ENCODE measurements at regions not wholly inside any gene's neighbourhood (a gene's known extent, or its start where the extent isn't known, plus 50 kb on each side); places are given as distances from the start of the nearest gene placed in this dataset.

GRCh38 chr3:177345049-177345972, 148.0 kb upstream of the TBL1XR1 start:
- peaks cover 4 to 44% (median 10%) of the 10 kb centered on the region in 3 donors for H3K4me1 ChIP-seq (ENCODE audit: control insufficient read depth in 3 of 3, insufficient read depth in 2 of 3, low read depth in 1 of 3, low read length in 2 of 3)
- FAIRE-seq (peak; percentile 33), DNase-seq (peak; percentile 94 to 97)
- peak overlapping the region; percentile 56 to 94 (median 70) for H3K27ac ChIP-seq (ENCODE audit: low read depth in 1 of 3, low read length in 2 of 3)
- H3K36me3 ChIP-seq (ENCODE audit: control insufficient read depth in 3 of 3, insufficient read depth in 2 of 3, low read depth in 1 of 3, low read length in 3 of 3): no peaks in the 10 kb centered on the region
- no peak overlapping the region for H3K4me3 ChIP-seq (ENCODE audit: low read depth in 1 of 3, low read length in 3 of 3)
- no peaks in the 10 kb centered on the region for H3K9me3 ChIP-seq (ENCODE audit: control insufficient read depth in 2 of 2, insufficient read depth in 1 of 2, low read depth in 1 of 2, low read length in 1 of 2)
- no peaks in the 10 kb centered on the region for H3K27me3 ChIP-seq (ENCODE audit: control insufficient read depth in 3 of 3, insufficient read depth in 3 of 3, low read length in 3 of 3)
- WGBS, 3 donors: 17 to 22% (median 22%) methylated on average over 12 of the region's 12 CpGs

GRCh38 chr3:177345973-177346503, 148.8 kb upstream of the TBL1XR1 start:
- Histone ChIP-seq H3K4me1 (ENCODE audit: control insufficient read depth in 3 of 3, insufficient read depth in 2 of 3, low read depth in 1 of 3, low read length in 2 of 3) (peaks cover 4 to 43% (median 10%) of the 10 kb centered on the region in 3 donors), H3K4me3 (ENCODE audit: low read depth in 1 of 3, low read length in 3 of 3) (no peak overlapping the region), H3K27me3 (ENCODE audit: control insufficient read depth in 3 of 3, insufficient read depth in 3 of 3, low read length in 3 of 3) (no peaks in the 10 kb centered on the region), H3K27ac (ENCODE audit: low read depth in 1 of 3, low read length in 2 of 3) (peak overlapping the region; percentile 41 to 94 (median 56)), H3K9me3 (ENCODE audit: control insufficient read depth in 2 of 2, insufficient read depth in 1 of 2, low read depth in 1 of 2, low read length in 1 of 2) (no peaks in the 10 kb centered on the region), H3K36me3 (ENCODE audit: control insufficient read depth in 3 of 3, insufficient read depth in 2 of 3, low read depth in 1 of 3, low read length in 3 of 3) (no peaks in the 10 kb centered on the region)
- no peak for DNase-seq
- FAIRE-seq: no peak

GRCh38 chr3:177346878-177347277, 149.6 kb upstream of the TBL1XR1 start:
- Histone ChIP-seq H3K9me3 (ENCODE audit: control insufficient read depth in 2 of 2, insufficient read depth in 1 of 2, low read depth in 1 of 2, low read length in 1 of 2) (no peaks in the 10 kb centered on the region), H3K27ac (ENCODE audit: low read depth in 1 of 3, low read length in 2 of 3) (peak overlapping the region in 1 of 3 donors; percentile 14), H3K4me3 (ENCODE audit: low read depth in 1 of 3, low read length in 3 of 3) (no peak overlapping the region), H3K27me3 (ENCODE audit: control insufficient read depth in 3 of 3, insufficient read depth in 3 of 3, low read length in 3 of 3) (no peaks in the 10 kb centered on the region), H3K4me1 (ENCODE audit: control insufficient read depth in 3 of 3, insufficient read depth in 2 of 3, low read depth in 1 of 3, low read length in 2 of 3) (peaks cover 6 to 48% (median 10%) of the 10 kb centered on the region in 3 donors), H3K36me3 (ENCODE audit: control insufficient read depth in 3 of 3, insufficient read depth in 2 of 3, low read depth in 1 of 3, low read length in 3 of 3) (no peaks in the 10 kb centered on the region)
- DNase-seq (no peak), FAIRE-seq (no peak)

GRCh38 chr3:177347611-177348010, 150.3 kb upstream of the TBL1XR1 start:
- DNase-seq: no peak
- Histone ChIP-seq H3K9me3 (ENCODE audit: control insufficient read depth in 2 of 2, insufficient read depth in 1 of 2, low read depth in 1 of 2, low read length in 1 of 2) (no peaks in the 10 kb centered on the region), H3K27me3 (ENCODE audit: control insufficient read depth in 3 of 3, insufficient read depth in 3 of 3, low read length in 3 of 3) (no peaks in the 10 kb centered on the region), H3K4me3 (ENCODE audit: low read depth in 1 of 3, low read length in 3 of 3) (no peak overlapping the region), H3K27ac (ENCODE audit: low read depth in 1 of 3, low read length in 2 of 3) (no peak overlapping the region), H3K4me1 (ENCODE audit: control insufficient read depth in 3 of 3, insufficient read depth in 2 of 3, low read depth in 1 of 3, low read length in 2 of 3) (peaks cover 11 to 49% (median 14%) of the 10 kb centered on the region in 3 donors), H3K36me3 (ENCODE audit: control insufficient read depth in 3 of 3, insufficient read depth in 2 of 3, low read depth in 1 of 3, low read length in 3 of 3) (no peaks in the 10 kb centered on the region)
- WGBS, 3 donors: 89 to 92% (median 91%) methylated on average over 1 of the region's 1 CpG
- no peak for FAIRE-seq

GRCh38 chr3:177348974-177349373, 151.7 kb upstream of the TBL1XR1 start:
- FAIRE-seq: no peak
- H3K36me3 ChIP-seq (ENCODE audit: control insufficient read depth in 3 of 3, insufficient read depth in 2 of 3, low read depth in 1 of 3, low read length in 3 of 3): no peaks in the 10 kb centered on the region
- no peak overlapping the region for H3K27ac ChIP-seq (ENCODE audit: low read depth in 1 of 3, low read length in 2 of 3)
- H3K27me3 ChIP-seq (ENCODE audit: control insufficient read depth in 3 of 3, insufficient read depth in 3 of 3, low read length in 3 of 3): no peaks in the 10 kb centered on the region
- H3K4me3 ChIP-seq (ENCODE audit: low read depth in 1 of 3, low read length in 3 of 3): no peak overlapping the region
- 83 to 96% (median 94%) methylated on average over 2 of the region's 2 CpGs for WGBS, 3 donors
- DNase-seq: no peak
- H3K4me1 ChIP-seq (ENCODE audit: control insufficient read depth in 3 of 3, insufficient read depth in 2 of 3, low read depth in 1 of 3, low read length in 2 of 3): peaks cover 14 to 46% (median 16%) of the 10 kb centered on the region in 3 donors
- no peaks in the 10 kb centered on the region for H3K9me3 ChIP-seq (ENCODE audit: control insufficient read depth in 2 of 2, insufficient read depth in 1 of 2, low read depth in 1 of 2, low read length in 1 of 2)

- Histone ChIP-seq H3K27ac (ENCODE audit: low read depth in 1 of 3, low read length in 2 of 3) (no peak overlapping the region), H3K4me3 (ENCODE audit: low read depth in 1 of 3, low read length in 3 of 3) (no peak overlapping the region), H3K9me3 (ENCODE audit: control insufficient read depth in 2 of 2, insufficient read depth in 1 of 2, low read depth in 1 of 2, low read length in 1 of 2) (no peaks in the 10 kb centered on the region), H3K4me1 (ENCODE audit: control insufficient read depth in 3 of 3, insufficient read depth in 2 of 3, low read depth in 1 of 3, low read length in 2 of 3) (peaks cover 14 to 48% (median 16%) of the 10 kb centered on the region in 3 donors), H3K36me3 (ENCODE audit: control insufficient read depth in 3 of 3, insufficient read depth in 2 of 3, low read depth in 1 of 3, low read length in 3 of 3) (no peaks in the 10 kb centered on the region), H3K27me3 (ENCODE audit: control insufficient read depth in 3 of 3, insufficient read depth in 3 of 3, low read length in 3 of 3) (no peaks in the 10 kb centered on the region)
- FAIRE-seq (no peak), DNase-seq (no peak)
- WGBS, 3 donors: 75 to 96% (median 92%) methylated on average over 2 of the region's 2 CpGs
Measured at GRCh38 chr3:177349384-177349783, 152.1 kb upstream of the TBL1XR1 start.

GRCh38 chr3:177350121-177350520, 152.8 kb upstream of the TBL1XR1 start:
- no peaks in the 10 kb centered on the region for H3K9me3 ChIP-seq (ENCODE audit: control insufficient read depth in 2 of 2, insufficient read depth in 1 of 2, low read depth in 1 of 2, low read length in 1 of 2)
- no peak for DNase-seq
- 60 to 65% (median 64%) methylated on average over 2 of the region's 2 CpGs for WGBS, 3 donors
- H3K4me1 ChIP-seq (ENCODE audit: control insufficient read depth in 3 of 3, insufficient read depth in 2 of 3, low read depth in 1 of 3, low read length in 2 of 3): peaks cover 13 to 41% (median 15%) of the 10 kb centered on the region in 3 donors
- no peak overlapping the region for H3K27ac ChIP-seq (ENCODE audit: low read depth in 1 of 3, low read length in 2 of 3)
- H3K36me3 ChIP-seq (ENCODE audit: control insufficient read depth in 3 of 3, insufficient read depth in 2 of 3, low read depth in 1 of 3, low read length in 3 of 3): no peaks in the 10 kb centered on the region
- H3K4me3 ChIP-seq (ENCODE audit: low read depth in 1 of 3, low read length in 3 of 3): no peak overlapping the region
- no peak for FAIRE-seq
- H3K27me3 ChIP-seq (ENCODE audit: control insufficient read depth in 3 of 3, insufficient read depth in 3 of 3, low read length in 3 of 3): no peaks in the 10 kb centered on the region

- Histone ChIP-seq H3K36me3 (ENCODE audit: control insufficient read depth in 3 of 3, insufficient read depth in 2 of 3, low read depth in 1 of 3, low read length in 3 of 3) (no peaks in the 10 kb centered on the region), H3K9me3 (ENCODE audit: control insufficient read depth in 2 of 2, insufficient read depth in 1 of 2, low read depth in 1 of 2, low read length in 1 of 2) (no peaks in the 10 kb centered on the region), H3K27me3 (ENCODE audit: control insufficient read depth in 3 of 3, insufficient read depth in 3 of 3, low read length in 3 of 3) (no peaks in the 10 kb centered on the region), H3K4me1 (ENCODE audit: control insufficient read depth in 3 of 3, insufficient read depth in 2 of 3, low read depth in 1 of 3, low read length in 2 of 3) (peaks cover 7 to 37% (median 19%) of the 10 kb centered on the region in 3 donors), H3K27ac (ENCODE audit: low read depth in 1 of 3, low read length in 2 of 3) (peak overlapping the region; percentile 28 to 82 (median 70)), H3K4me3 (ENCODE audit: low read depth in 1 of 3, low read length in 3 of 3) (no peak overlapping the region)
- DNase-seq (peak; percentile 53 to 86), FAIRE-seq (no peak)
- WGBS, 3 donors: 75 to 86% (median 82%) methylated on average over 1 of the region's 1 CpG
Measured at GRCh38 chr3:177351206-177351605, 153.9 kb upstream of the TBL1XR1 start.

Measured in small intestine (tissue), 7 donors.